ENCODE measurements at regions not wholly inside any gene's neighbourhood (a gene's known extent, or its start where the extent isn't known, plus 50 kb on each side); places are given as distances from the start of the nearest gene placed in this dataset.

GRCh38 chr3:135762188-135762856, 203.2 kb upstream of the PPP2R3A start:
- no peaks in the 10 kb centered on the region for H3K79me2 ChIP-seq
- H4K20me1 ChIP-seq (ENCODE audit: insufficient read depth, poor library complexity, severe bottlenecking), result no peaks in the 10 kb centered on the region
- H3K36me3 ChIP-seq (replicated peaks; ENCODE audit: insufficient read depth, low read depth), result no peaks in the 10 kb centered on the region
- WGBS (ENCODE audit: low lambda C conversion rate, missing lambda C conversion rate), result 46% methylated on average over 4 of the region's 4 CpGs
- H2AFZ ChIP-seq, result no peak overlapping the region
- H3K9me3 ChIP-seq (ENCODE audit: low read depth), result no peaks in the 10 kb centered on the region
- H3K4me1 ChIP-seq (ENCODE audit: insufficient read depth), result no peaks in the 10 kb centered on the region
- no peak overlapping the region for H3K27ac ChIP-seq
- peaks cover 7% of the 10 kb centered on the region for H3K27me3 ChIP-seq
- peak; percentile 11 for DNase-seq (ENCODE audit: low spot score)
- TF ChIP-seq EZH2phosphoT487 (IDR thresholded peaks at IDR 0.05; ENCODE audit: low read depth, severe bottlenecking, unreplicated experiment) (no peak), CTCF (IDR thresholded peaks at IDR 0.05; ENCODE audit: poor library complexity) (peak; percentile 28), EZH2 (IDR thresholded peaks at IDR 0.05; ENCODE audit: borderline replicate concordance) (no peak)
- no peaks in the 10 kb centered on the region for H3K9me2 ChIP-seq (replicated peaks; ENCODE audit: insufficient read depth)
- no peak overlapping the region for H3K4me2 ChIP-seq
- no peak overlapping the region for H3K4me3 ChIP-seq

- no peaks in the 10 kb centered on the region for H3K36me3 ChIP-seq (replicated peaks; ENCODE audit: insufficient read depth, low read depth)
- H3K27me3 ChIP-seq, result peaks cover 7% of the 10 kb centered on the region
- no peaks in the 10 kb centered on the region for H3K9me3 ChIP-seq (ENCODE audit: low read depth)
- 67% methylated on average over 2 of the region's 2 CpGs for WGBS (ENCODE audit: low lambda C conversion rate, missing lambda C conversion rate)
- no peak for DNase-seq (ENCODE audit: low spot score)
- H3K9me2 ChIP-seq (replicated peaks; ENCODE audit: insufficient read depth), result no peaks in the 10 kb centered on the region
- no peak overlapping the region for H2AFZ ChIP-seq
- no peaks in the 10 kb centered on the region for H3K4me1 ChIP-seq (ENCODE audit: insufficient read depth)
- TF ChIP-seq EZH2phosphoT487 (IDR thresholded peaks at IDR 0.05; ENCODE audit: low read depth, severe bottlenecking, unreplicated experiment) (no peak), CTCF (IDR thresholded peaks at IDR 0.05; ENCODE audit: poor library complexity) (no peak), EZH2 (IDR thresholded peaks at IDR 0.05; ENCODE audit: borderline replicate concordance) (no peak)
- H3K79me2 ChIP-seq, result no peaks in the 10 kb centered on the region
- H3K4me2 ChIP-seq, result no peak overlapping the region
- H3K27ac ChIP-seq, result no peak overlapping the region
- H4K20me1 ChIP-seq (ENCODE audit: insufficient read depth, poor library complexity, severe bottlenecking), result no peaks in the 10 kb centered on the region
- no peak overlapping the region for H3K4me3 ChIP-seq
Measured at GRCh38 chr3:135766115-135766514, 199.4 kb upstream of the PPP2R3A start.

GRCh38 chr3:135771760-135772159, 193.8 kb upstream of the PPP2R3A start:
- TF ChIP-seq EZH2 (IDR thresholded peaks at IDR 0.05; ENCODE audit: borderline replicate concordance), result no peak
- no peak for TF ChIP-seq EZH2phosphoT487 (IDR thresholded peaks at IDR 0.05; ENCODE audit: low read depth, severe bottlenecking, unreplicated experiment)
- no peak for TF ChIP-seq CTCF (IDR thresholded peaks at IDR 0.05; ENCODE audit: poor library complexity)
- no peaks in the 10 kb centered on the region for H3K9me2 ChIP-seq (replicated peaks; ENCODE audit: insufficient read depth)
- no peak overlapping the region for H3K27ac ChIP-seq
- H3K4me3 ChIP-seq, result no peak overlapping the region
- H3K27me3 ChIP-seq, result no peaks in the 10 kb centered on the region
- 71% methylated on average over 3 of the region's 3 CpGs for WGBS (ENCODE audit: low lambda C conversion rate, missing lambda C conversion rate)
- H4K20me1 ChIP-seq (ENCODE audit: insufficient read depth, poor library complexity, severe bottlenecking), result no peaks in the 10 kb centered on the region
- H3K9me3 ChIP-seq (ENCODE audit: low read depth), result no peaks in the 10 kb centered on the region
- no peak for DNase-seq (ENCODE audit: low spot score)
- H3K4me1 ChIP-seq (ENCODE audit: insufficient read depth), result no peaks in the 10 kb centered on the region
- H2AFZ ChIP-seq, result no peak overlapping the region
- H3K79me2 ChIP-seq, result no peaks in the 10 kb centered on the region
- H3K4me2 ChIP-seq, result no peak overlapping the region
- H3K36me3 ChIP-seq (replicated peaks; ENCODE audit: insufficient read depth, low read depth), result no peaks in the 10 kb centered on the region
